Omental fat pad (tissue), 3 donors: ENCODE measurements at regions not wholly inside any gene's neighbourhood (a gene's known extent, or its start where the extent isn't known, plus 50 kb on each side); places are given as distances from the start of the nearest gene placed in this dataset.

Experiments used
- ATAC-seq: fragments of 150-250 bp; one replicate; pipeline ENCODE4 v1.9.1; 2016; ENCODE audit warnings: mild to moderate bottlenecking, moderate library complexity; ENCODE audit not compliant: low FRiP score
- DNase-seq: peaks from one replicate; pipeline ENCODE4 v3.0.0-alpha.2; 2019; ENCODE audit warnings: low spot score
- TF ChIP-seq, protein P1 (sequence below), 3 donors: fragments of 450-650 bp; IDR thresholded peaks; one replicate each; pipeline ENCODE4 v1.5.1; 2016 to 2017; ENCODE audit warnings: antibody characterized with exemption in 3 of 3, mild to moderate bottlenecking in 3 of 3, moderate library complexity in 2 of 3

DNA sequence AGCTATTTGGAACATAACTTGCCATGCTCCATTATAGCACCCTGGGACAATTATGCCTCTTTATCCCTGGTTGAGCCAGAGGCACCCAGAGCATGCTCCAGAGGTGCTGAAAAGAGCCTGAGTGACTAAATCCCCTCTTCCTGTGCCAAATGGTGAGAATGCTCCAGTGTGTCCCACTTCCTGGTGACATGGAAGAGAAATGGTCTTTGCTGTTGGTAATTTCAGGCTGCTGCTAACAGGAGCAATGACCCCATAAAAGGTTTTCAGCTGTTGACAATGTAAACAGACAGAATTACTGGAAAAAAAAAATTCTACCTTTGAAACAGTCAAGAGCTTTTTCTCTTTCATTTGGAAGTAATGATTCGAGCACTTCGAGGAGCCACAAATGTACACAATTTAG is 341.8 kb downstream of the FGF9 start:
- TF ChIP-seq, protein P1, sequence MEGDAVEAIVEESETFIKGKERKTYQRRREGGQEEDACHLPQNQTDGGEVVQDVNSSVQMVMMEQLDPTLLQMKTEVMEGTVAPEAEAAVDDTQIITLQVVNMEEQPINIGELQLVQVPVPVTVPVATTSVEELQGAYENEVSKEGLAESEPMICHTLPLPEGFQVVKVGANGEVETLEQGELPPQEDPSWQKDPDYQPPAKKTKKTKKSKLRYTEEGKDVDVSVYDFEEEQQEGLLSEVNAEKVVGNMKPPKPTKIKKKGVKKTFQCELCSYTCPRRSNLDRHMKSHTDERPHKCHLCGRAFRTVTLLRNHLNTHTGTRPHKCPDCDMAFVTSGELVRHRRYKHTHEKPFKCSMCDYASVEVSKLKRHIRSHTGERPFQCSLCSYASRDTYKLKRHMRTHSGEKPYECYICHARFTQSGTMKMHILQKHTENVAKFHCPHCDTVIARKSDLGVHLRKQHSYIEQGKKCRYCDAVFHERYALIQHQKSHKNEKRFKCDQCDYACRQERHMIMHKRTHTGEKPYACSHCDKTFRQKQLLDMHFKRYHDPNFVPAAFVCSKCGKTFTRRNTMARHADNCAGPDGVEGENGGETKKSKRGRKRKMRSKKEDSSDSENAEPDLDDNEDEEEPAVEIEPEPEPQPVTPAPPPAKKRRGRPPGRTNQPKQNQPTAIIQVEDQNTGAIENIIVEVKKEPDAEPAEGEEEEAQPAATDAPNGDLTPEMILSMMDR (IDR thresholded peaks at IDR 0.05): no peak
- DNase-seq (no peak), ATAC-seq (no peak)

DNA sequence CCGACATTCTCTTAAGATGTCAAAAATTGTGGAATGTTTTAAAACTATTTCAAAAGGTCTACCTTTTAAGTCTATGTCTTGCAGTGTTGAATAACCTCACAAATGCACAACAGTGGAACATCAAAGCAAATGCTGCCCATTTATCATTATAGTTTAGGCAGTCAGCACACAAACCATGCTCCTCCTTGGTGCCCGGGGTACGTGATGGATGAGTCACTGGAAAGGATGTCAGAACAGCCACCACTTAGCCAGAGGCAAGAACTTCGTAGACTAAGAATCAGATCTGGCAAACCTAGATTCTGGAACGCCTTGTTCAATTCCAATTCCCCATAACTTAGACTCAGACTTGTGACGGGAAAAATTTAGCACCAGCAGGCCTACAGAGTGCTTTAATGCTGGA is 343.6 kb downstream of the FGF9 start:
- peak; percentile 95 for ATAC-seq
- DNase-seq: no peak
- TF ChIP-seq, protein P1 (IDR thresholded peaks at IDR 0.05): no peak

DNA sequence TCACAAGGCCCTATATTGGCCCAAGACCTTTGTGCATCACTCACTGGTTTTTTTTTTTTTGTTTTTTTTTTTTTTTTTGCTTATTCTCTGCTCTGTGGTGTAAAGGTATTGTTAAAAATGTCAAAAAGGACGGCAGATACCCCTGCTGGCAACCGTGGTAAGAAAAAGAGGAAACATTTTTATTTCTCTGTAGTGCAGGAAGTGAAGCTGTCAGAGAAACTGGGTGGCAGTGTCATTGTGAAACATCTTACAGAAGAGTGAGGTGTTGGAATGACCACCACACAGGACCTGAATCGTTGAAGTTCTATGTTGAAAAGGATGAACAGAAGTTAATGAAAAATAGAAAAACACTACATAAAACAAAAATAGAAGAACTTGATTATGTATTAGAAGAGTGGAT is 346.4 kb downstream of the FGF9 start:
- no peak for ATAC-seq
- DNase-seq: no peak
- TF ChIP-seq, protein P1 (IDR thresholded peaks at IDR 0.05): no peak

GRCh38 chr13:22018076-22018835 is 347.4 kb downstream of the FGF9 start:
- TF ChIP-seq, protein P1 (IDR thresholded peaks at IDR 0.05): no peak
- no peak for ATAC-seq
- no peak for DNase-seq

DNA sequence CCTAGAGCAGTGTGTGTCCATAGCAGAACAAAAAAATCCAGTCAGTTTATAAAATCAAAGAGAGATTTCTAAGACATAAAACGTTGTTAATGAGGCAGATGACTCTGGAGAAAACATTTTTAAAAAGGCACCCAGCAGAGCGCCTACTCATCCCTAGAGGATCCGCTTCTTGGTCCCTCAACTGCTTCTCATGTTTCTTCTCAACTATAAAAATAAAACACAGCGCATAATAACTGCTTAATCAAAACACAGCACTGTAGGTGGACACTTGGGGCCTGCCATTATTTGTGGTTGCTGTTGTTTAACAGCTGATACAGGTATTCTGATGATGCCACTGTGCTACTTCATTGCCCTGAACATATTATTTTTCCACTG is 347.9 kb downstream of the FGF9 start:
- TF ChIP-seq, protein P1 (IDR thresholded peaks at IDR 0.05): no peak
- ATAC-seq: no peak
- DNase-seq: no peak

- TF ChIP-seq, protein P1 (IDR thresholded peaks at IDR 0.05): no peak
- ATAC-seq (no peak), DNase-seq (no peak)
Observed at GRCh38 chr13:22024381-22024994, 353.6 kb downstream of the FGF9 start.

DNA sequence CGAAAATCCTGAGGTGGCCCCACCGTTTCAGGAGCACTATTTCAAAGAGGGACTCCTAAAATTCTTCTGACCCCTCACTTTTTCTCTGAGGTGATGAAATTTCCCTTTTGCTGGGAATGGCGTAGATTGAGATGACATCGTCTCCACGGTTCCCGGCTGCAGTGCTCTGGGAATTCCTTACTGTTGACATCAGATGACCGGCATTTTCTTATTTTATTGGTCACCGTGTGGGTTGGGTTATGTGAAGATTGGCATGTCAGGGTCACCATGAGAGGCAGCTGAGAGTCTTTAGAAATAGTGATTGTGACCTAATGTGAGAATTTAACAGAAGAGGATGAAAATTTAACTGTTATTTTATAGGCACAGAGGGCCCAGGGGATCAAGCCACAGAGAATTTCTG is 356.7 kb downstream of the FGF9 start:
- no peak for DNase-seq
- ATAC-seq: no peak
- TF ChIP-seq, protein P1 (IDR thresholded peaks at IDR 0.05): no peak
